HG02973 (cell line): ENCODE measurements at regions not wholly inside any gene's neighbourhood (a gene's known extent, or its start where the extent isn't known, plus 50 kb on each side); places are given as distances from the start of the nearest gene placed in this dataset.
"Not testable (repeated sequence)": the region's sequence is repeated elsewhere in the genome, so short reads cannot be mapped to it uniquely, and the experiment has no call there.

Experiments used
- ATAC-seq: cut with Tn5 transposase; IDR thresholded peaks from one replicate; pipeline ENCODE4 v1.9.1; 2021; ENCODE audit warnings: moderate library complexity; ENCODE audit not compliant: unreplicated experiment

GRCh38 chr11:98703779-98704556 lies 316.8 kb upstream of the CNTN5 start:
- ATAC-seq = no peak

GRCh38 chr11:98710026-98710425 lies 310.7 kb upstream of the CNTN5 start:
- ATAC-seq = no peak

GRCh38 chr11:98710986-98711385 lies 309.8 kb upstream of the CNTN5 start:
- ATAC-seq = no peak

- ATAC-seq = no peak
Measured at GRCh38 chr11:98720951-98721350, 299.8 kb upstream of the CNTN5 start.

- no peak for ATAC-seq
Measured at GRCh38 chr11:98725471-98725870, 295.3 kb upstream of the CNTN5 start.

GRCh38 chr11:98728421-98728820 lies 292.3 kb upstream of the CNTN5 start:
- ATAC-seq = no peak

- no peak for ATAC-seq
Measured at GRCh38 chr11:98729118-98729517, 291.6 kb upstream of the CNTN5 start.

GRCh38 chr11:98732947-98733346 lies 287.8 kb upstream of the CNTN5 start:
- no peak for ATAC-seq

GRCh38 chr11:98733378-98733777 lies 287.4 kb upstream of the CNTN5 start:
- ATAC-seq = not testable (repeated sequence)

- ATAC-seq = no peak
Measured at GRCh38 chr11:98734686-98735085, 286.1 kb upstream of the CNTN5 start.

- ATAC-seq = no peak
Measured at GRCh38 chr11:98736833-98737232, 283.9 kb upstream of the CNTN5 start.

GRCh38 chr11:98740321-98740720 lies 280.4 kb upstream of the CNTN5 start:
- ATAC-seq = no peak

- ATAC-seq = not testable (repeated sequence)
Measured at GRCh38 chr11:98763446-98763845, 257.3 kb upstream of the CNTN5 start.

GRCh38 chr11:98766903-98767302 lies 253.8 kb upstream of the CNTN5 start:
- ATAC-seq = no peak

GRCh38 chr11:98770046-98770445 lies 250.7 kb upstream of the CNTN5 start:
- ATAC-seq = not testable (repeated sequence)

GRCh38 chr11:98771791-98772190 lies 249.0 kb upstream of the CNTN5 start:
- ATAC-seq = no peak

- ATAC-seq = no peak
Measured at GRCh38 chr11:98772893-98773292, 247.9 kb upstream of the CNTN5 start.

- no peak for ATAC-seq
Measured at GRCh38 chr11:98793276-98793675, 227.5 kb upstream of the CNTN5 start.

GRCh38 chr11:98798333-98798732 lies 222.4 kb upstream of the CNTN5 start:
- ATAC-seq = no peak

- ATAC-seq = no peak
Measured at GRCh38 chr11:98800696-98801095, 220.1 kb upstream of the CNTN5 start.

GRCh38 chr11:98828986-98829708 lies 191.6 kb upstream of the CNTN5 start:
- no peak for ATAC-seq

- ATAC-seq = no peak
Measured at GRCh38 chr11:98829971-98830370, 190.8 kb upstream of the CNTN5 start.
